ENCODE measurements at regions not wholly inside any gene's neighbourhood (a gene's known extent, or its start where the extent isn't known, plus 50 kb on each side); places are given as distances from the start of the nearest gene placed in this dataset.

GRCh38 chr1:55326496-55327243, 111.5 kb upstream of the USP24 start:
- no peak for DNase-seq
- H3K79me2 ChIP-seq (ENCODE audit: insufficient read depth, low read length) = no peaks in the 10 kb centered on the region
- H3K27me3 ChIP-seq (ENCODE audit: control insufficient read depth in 2 of 2, insufficient read depth in 2 of 2, low read length in 2 of 2) = no peaks in the 10 kb centered on the region
- H4K20me1 ChIP-seq (ENCODE audit: insufficient read depth, low read length) = no peaks in the 10 kb centered on the region
- TF ChIP-seq CTCF (IDR thresholded peaks at IDR 0.05) = no peak
- no peak overlapping the region for H3K4me3 ChIP-seq (replicated peaks in 1 of 3; ENCODE audit: low read depth in 2 of 3, low read length in 3 of 3)
- WGBS (ENCODE audit: insufficient coverage) = 100% methylated on average over 4 of the region's 14 CpGs
- no peak overlapping the region for H3K4me2 ChIP-seq (replicated peaks; ENCODE audit: extremely low read depth, low read length, poor library complexity, severe bottlenecking)
- H3K27ac Mint-ChIP-seq = no peak overlapping the region
- H3K4me1 Mint-ChIP-seq = no peaks in the 10 kb centered on the region
- H3K27me3 Mint-ChIP-seq (ENCODE audit: low read depth in 3 of 3) = peaks cover 3 to 5% (median 3%) of the 10 kb centered on the region in 3 donors
- no peaks in the 10 kb centered on the region for H3K9me3 ChIP-seq (replicated peaks in 1 of 2; ENCODE audit: control insufficient read depth in 1 of 2, insufficient read depth in 1 of 2, low read length in 2 of 2)
- intact Hi-C loops (cut with micrococcal nuclease) = no loop called here
- no peaks in the 10 kb centered on the region for H3K36me3 ChIP-seq (replicated peaks in 1 of 2; ENCODE audit: control insufficient read depth in 1 of 2, insufficient read depth in 2 of 2, low read length in 2 of 2)
- H3K9me3 Mint-ChIP-seq = peaks cover 0 to 2% (median 0%) of the 10 kb centered on the region in 7 donors
- H3K4me3 Mint-ChIP-seq = no peak overlapping the region
- no peak overlapping the region for H3K9ac ChIP-seq (ENCODE audit: insufficient read depth, low read length, poor library complexity, severe bottlenecking)
- H2AFZ ChIP-seq (ENCODE audit: insufficient read depth, low read depth, low read length, poor library complexity, severe bottlenecking) = no peak overlapping the region
- H3K27ac ChIP-seq (ENCODE audit: low read depth in 1 of 2, low read length in 2 of 2) = no peak overlapping the region
- H3K4me1 ChIP-seq (ENCODE audit: control insufficient read depth in 1 of 2, insufficient read depth in 2 of 2, low read length in 2 of 2) = no peaks in the 10 kb centered on the region
- H3K36me3 Mint-ChIP-seq = no peaks in the 10 kb centered on the region

- no peaks in the 10 kb centered on the region for H3K4me1 Mint-ChIP-seq
- Histone ChIP-seq H4K20me1 (ENCODE audit: insufficient read depth, low read length) (no peaks in the 10 kb centered on the region), H3K36me3 (replicated peaks in 1 of 2; ENCODE audit: control insufficient read depth in 1 of 2, insufficient read depth in 2 of 2, low read length in 2 of 2) (no peaks in the 10 kb centered on the region), H3K9me3 (replicated peaks in 1 of 2; ENCODE audit: control insufficient read depth in 1 of 2, insufficient read depth in 1 of 2, low read length in 2 of 2) (no peaks in the 10 kb centered on the region), H3K4me1 (ENCODE audit: control insufficient read depth in 1 of 2, insufficient read depth in 2 of 2, low read length in 2 of 2) (no peaks in the 10 kb centered on the region), H3K79me2 (ENCODE audit: insufficient read depth, low read length) (no peaks in the 10 kb centered on the region), H3K4me3 (replicated peaks in 1 of 3; ENCODE audit: low read depth in 2 of 3, low read length in 3 of 3) (no peak overlapping the region), H3K27ac (ENCODE audit: low read depth in 1 of 2, low read length in 2 of 2) (no peak overlapping the region), H2AFZ (ENCODE audit: insufficient read depth, low read depth, low read length, poor library complexity, severe bottlenecking) (no peak overlapping the region), H3K4me2 (replicated peaks; ENCODE audit: extremely low read depth, low read length, poor library complexity, severe bottlenecking) (no peak overlapping the region), H3K9ac (ENCODE audit: insufficient read depth, low read length, poor library complexity, severe bottlenecking) (no peak overlapping the region), H3K27me3 (ENCODE audit: control insufficient read depth in 2 of 2, insufficient read depth in 2 of 2, low read length in 2 of 2) (no peaks in the 10 kb centered on the region)
- H3K4me3 Mint-ChIP-seq = no peak overlapping the region
- H3K27ac Mint-ChIP-seq = no peak overlapping the region
- no peak for TF ChIP-seq CTCF (IDR thresholded peaks at IDR 0.05)
- DNase-seq = no peak
- WGBS (ENCODE audit: insufficient coverage) = 100% methylated on average over 1 of the region's 6 CpGs
- H3K9me3 Mint-ChIP-seq = peaks cover 0 to 2% (median 0%) of the 10 kb centered on the region in 7 donors
- peaks cover 6 to 10% (median 7%) of the 10 kb centered on the region in 3 donors for H3K27me3 Mint-ChIP-seq (ENCODE audit: low read depth in 3 of 3)
- intact Hi-C loops (cut with micrococcal nuclease) = no loop called here
- H3K36me3 Mint-ChIP-seq = no peaks in the 10 kb centered on the region
Measured at GRCh38 chr1:55323760-55324159, 108.6 kb upstream of the USP24 start.

All from CD14-positive monocyte (primary cell).